Heart left ventricle (tissue), 16 donors: ENCODE measurements at regions not wholly inside any gene's neighbourhood (a gene's known extent, or its start where the extent isn't known, plus 50 kb on each side); places are given as distances from the start of the nearest gene placed in this dataset.

Experiments used
- ATAC-seq, 4 donors: fragments of 200-7000 bp; cut with Tn5 transposase; one replicate each; pipeline ENCODE4 v1.9.1; 2020 to 2022; ENCODE audit warnings: moderate library complexity in 4 of 4, mild to moderate bottlenecking in 3 of 4, moderate number of reproducible peaks in 1 of 4
- DNase-seq, 5 donors: peaks; one replicate each; pipeline ENCODE4 v3.0.0-alpha.2; 2020
- H3K27ac ChIP-seq, 12 donors: fragments of 200-600 bp; sonication (generic) in 4 of 12; one replicate each; pipeline versions ENCODE4 v1.5.0 to v1.8.0; 2016 to 2022; ENCODE audit warnings: mild to moderate bottlenecking in 2 of 12
- H3K27me3 ChIP-seq, 9 donors: fragments of 200-600 bp; sonication (generic) in 2 of 9; one replicate each; pipeline versions ENCODE4 v1.5.1 to v1.8.0; 2016 to 2022; ENCODE audit warnings: mild to moderate bottlenecking in 3 of 9
- H3K36me3 ChIP-seq, 9 donors: fragments of 200-600 bp; sonication (generic) in 2 of 9; one replicate each; pipeline versions ENCODE4 v1.5.0 to v1.8.0; 2018 to 2022; ENCODE audit warnings: mild to moderate bottlenecking in 2 of 9
- H3K4me1 ChIP-seq, 12 donors: fragments of 200-600 bp; sonication (generic) in 4 of 12; one replicate each; pipeline versions ENCODE4 v1.5.0 to v1.8.0; 2016 to 2022; ENCODE audit warnings: mild to moderate bottlenecking in 3 of 12
- H3K4me3 ChIP-seq, 12 donors: fragments of 200-600 bp; sonication (generic) in 4 of 12; one replicate each; pipeline versions ENCODE4 v1.5.0 to v1.8.0; 2017 to 2022; ENCODE audit warnings: mild to moderate bottlenecking in 9 of 12, moderate library complexity in 4 of 12
- H3K9me3 ChIP-seq, 12 donors: fragments of 200-600 bp; sonication (generic) in 4 of 12; one replicate each; pipeline versions ENCODE4 v1.5.0 to v1.8.0; 2016 to 2022; ENCODE audit warnings: mild to moderate bottlenecking in 1 of 12
- CTCF ChIP-seq, 12 donors: fragments of 200-600 bp; sonication (generic) in 4 of 12; IDR thresholded peaks; one replicate each; pipeline versions ENCODE4 v1.5.0 to v1.8.0; 2018 to 2022; ENCODE audit warnings: antibody characterized with exemption in 12 of 12, mild to moderate bottlenecking in 5 of 12
- POLR2A ChIP-seq, 2 donors: fragments of 450-650 bp; IDR thresholded peaks; one replicate each; pipeline ENCODE4 v1.6.1; 2017; ENCODE audit warnings: antibody characterized with exemption in 2 of 2, mild to moderate bottlenecking in 2 of 2, moderate library complexity in 2 of 2
- WGBS, 4 donors: extraction: QIAGEN DNeasy Blood & Tissue Kit in 2 of 4; methylation state at CpG; one replicate each; pipeline versions ENCODE4 v1.1.5 to v1.1.7; 2013 to 2018; 5-methylcytosine and 5-hydroxymethylcytosine counted together
- intact Hi-C, 10 donors: fragments of 100-400 bp; cut with DNase I; formaldehyde crosslinking; loops; one replicate each; pipeline versions ENCODE4 v1.11.1 to v1.14.2; 2022
- donor health status: ischemic (EF 13 %, LVEDD 7.1; RV severe dilation, severe dysfunction).
- donor health status: healthy with polysubstance abuse.
- donor health status: DM: no; HTN: yes; CAD: no.
- donor health status: DM: no; HTN: no; CAD: no.
- donor health status: ischemic (EF 25% LVEDD 6.9; RV normal size, moderate dysfunction).
- donor health status: ischemic (EF 25% LVEDD 5.7; RV mildly dilated, moderate dysfunction).
- donor health status: healthy.
- donor health status: DM: yes; HTN: yes; CAD: no.
- donor health status: ischemic (EF 35%, LVEDD 5.7; RV mildly dilated, moderate dysfunction).
- donor health status: nonischemic (EF 11% LVEDD 7.7; RV severe dilation, severe dysfunction).
- donor health status: DM: yes; HTN: yes; CAD: no.
- donor health status: PGD.
- donor health status: ischemic (EF 29% LVEDD 5.4; RV normal size, mild dysfunction).
- donor health status: nonischemic (EF 23%, LVEDD 6.1; RV moderate dilation, normal function).

- 89 to 95% (median 95%) methylated on average over 3 of the region's 3 CpGs for WGBS, 4 donors
- no peaks in the 10 kb centered on the region for H3K9me3 ChIP-seq
- no peak for DNase-seq
- no peak for TF ChIP-seq POLR2A (IDR thresholded peaks at IDR 0.05)
- TF ChIP-seq CTCF (IDR thresholded peaks at IDR 0.05): no peak
- intact Hi-C loops: no loop called here
- ATAC-seq: no peak
- H3K4me3 ChIP-seq: no peak overlapping the region
- H3K27me3 ChIP-seq: no peaks in the 10 kb centered on the region
- no peak overlapping the region for H3K27ac ChIP-seq
- no peaks in the 10 kb centered on the region for H3K4me1 ChIP-seq
- no peaks in the 10 kb centered on the region for H3K36me3 ChIP-seq
Measured at GRCh38 chr18:57856128-57856527, 53.0 kb upstream of the ATP8B1 start.

GRCh38 chr18:57855551-57855950, 52.4 kb upstream of the ATP8B1 start:
- 82 to 92% (median 86%) methylated on average over 2 of the region's 2 CpGs for WGBS, 4 donors
- no peak for DNase-seq
- intact Hi-C loops: no loop called here
- no peaks in the 10 kb centered on the region for H3K27me3 ChIP-seq
- H3K27ac ChIP-seq: no peak overlapping the region
- no peaks in the 10 kb centered on the region for H3K36me3 ChIP-seq
- ATAC-seq: no peak
- H3K4me3 ChIP-seq: no peak overlapping the region
- H3K9me3 ChIP-seq: no peaks in the 10 kb centered on the region
- TF ChIP-seq CTCF (IDR thresholded peaks at IDR 0.05) (no peak), POLR2A (IDR thresholded peaks at IDR 0.05) (no peak)
- no peaks in the 10 kb centered on the region for H3K4me1 ChIP-seq

GRCh38 chr18:57854726-57855125, 51.6 kb upstream of the ATP8B1 start:
- Histone ChIP-seq H3K4me1 (no peaks in the 10 kb centered on the region), H3K27ac (no peak overlapping the region), H3K9me3 (peaks cover 0 to 4% (median 0%) of the 10 kb centered on the region in 12 donors), H3K36me3 (no peaks in the 10 kb centered on the region), H3K4me3 (no peak overlapping the region), H3K27me3 (no peaks in the 10 kb centered on the region)
- no peak for ATAC-seq
- intact Hi-C loops: no loop called here
- 60 to 69% (median 65%) methylated on average over 3 of the region's 3 CpGs for WGBS, 4 donors
- no peak for DNase-seq
- no peak for TF ChIP-seq POLR2A (IDR thresholded peaks at IDR 0.05)
- no peak for TF ChIP-seq CTCF (IDR thresholded peaks at IDR 0.05)

GRCh38 chr18:57853864-57854263, 50.7 kb upstream of the ATP8B1 start:
- WGBS, 4 donors: 94 to 100% (median 95%) methylated on average over 2 of the region's 2 CpGs
- TF ChIP-seq CTCF (IDR thresholded peaks at IDR 0.05): no peak
- TF ChIP-seq POLR2A (IDR thresholded peaks at IDR 0.05): no peak
- no peaks in the 10 kb centered on the region for H3K36me3 ChIP-seq
- H3K4me3 ChIP-seq: no peak overlapping the region
- H3K27ac ChIP-seq: no peak overlapping the region
- H3K4me1 ChIP-seq: no peaks in the 10 kb centered on the region
- H3K27me3 ChIP-seq: no peaks in the 10 kb centered on the region
- ATAC-seq (no peak), DNase-seq (no peak)
- H3K9me3 ChIP-seq: peaks cover 0 to 4% (median 0%) of the 10 kb centered on the region in 12 donors
- intact Hi-C loops: no loop called here
